Right lobe of liver (tissue), 6 donors: ENCODE measurements at regions not wholly inside any gene's neighbourhood (a gene's known extent, or its start where the extent isn't known, plus 50 kb on each side); places are given as distances from the start of the nearest gene placed in this dataset.

ENCODE experiments used
- ATAC-seq, 4 donors: fragments of 200-7000 bp; cut with Tn5 transposase; one replicate each; pipeline ENCODE4 v1.9.1; 2020; ENCODE audit warnings: mild to moderate bottlenecking in 4 of 4, moderate library complexity in 4 of 4
- DNase-seq, 3 donors: peaks; one replicate each; pipeline ENCODE4 v3.0.0-alpha.2; 2020
- H3K27ac ChIP-seq, 3 donors: fragments of 200-600 bp; one replicate each; pipeline ENCODE4 v1.8.0; 2022
- H3K27me3 ChIP-seq, 2 donors: fragments of 200-600 bp; one replicate each; pipeline ENCODE4 v1.8.0; 2022
- H3K36me3 ChIP-seq, 4 donors: fragments of 200-600 bp; sonication (generic) in 1 of 4; one replicate each; pipeline versions ENCODE4 v1.5.1 to v1.8.0; 2017 to 2022; ENCODE audit warnings: control low read depth in 1 of 4
- H3K4me1 ChIP-seq, 4 donors: fragments of 200-600 bp; sonication (generic) in 1 of 4; one replicate each; pipeline versions ENCODE4 v1.5.1 to v1.8.0; 2017 to 2022; ENCODE audit warnings: control low read depth in 1 of 4
- H3K4me3 ChIP-seq, 3 donors: fragments of 200-600 bp; one replicate each; pipeline ENCODE4 v1.8.0; 2022
- H3K9me3 ChIP-seq, 4 donors: fragments of 200-600 bp; sonication (generic) in 1 of 4; one replicate each; pipeline versions ENCODE4 v1.5.1 to v1.8.0; 2017 to 2022; ENCODE audit warnings: control low read depth in 1 of 4
- CTCF ChIP-seq, 4 donors: fragments of 200-600 bp in 3 of 4; fragments of 450-650 bp in 1 of 4; IDR thresholded peaks; one replicate each; pipeline versions ENCODE4 v1.5.1 to v1.8.0; 2016 to 2022; ENCODE audit warnings: antibody characterized with exemption in 4 of 4, mild to moderate bottlenecking in 2 of 4
- POLR2A ChIP-seq: fragments of 450-650 bp; IDR thresholded peaks from one replicate; pipeline ENCODE4 v1.6.1; 2017; ENCODE audit warnings: antibody characterized with exemption, mild to moderate bottlenecking
- WGBS: methylation state at CpG from one replicate; pipeline ENCODE4 v1.1.6; 2018; ENCODE audit warnings: low coverage, low lambda C conversion rate; ENCODE audit not compliant: insufficient coverage; ENCODE audit errors: missing lambda C conversion rate; 5-methylcytosine and 5-hydroxymethylcytosine counted together
- intact Hi-C, 2 donors: fragments of 100-400 bp; cut with DNase I; formaldehyde crosslinking; loops; one replicate each; pipeline versions ENCODE4 v1.11.2 to v1.14.1; 2022
- donor health status: DM: no; HTN: yes; CAD: no.
- donor health status: DM: no; HTN: no; CAD: no.
- donor health status: DM: no; HTN: no; CAD: no.
- donor health status: DM: no; HTN: yes; CAD: no.
- donor health status: DM: no; HTN: yes; CAD: no.

GRCh38 chr12:18850752-18851151, 112.8 kb downstream of the CAPZA3 start:
- intact Hi-C loops: no loop called here
- no peaks in the 10 kb centered on the region for H3K27me3 ChIP-seq

GRCh38 chr12:18851271-18851670, 113.4 kb downstream of the CAPZA3 start:
- H3K9me3 ChIP-seq: no peaks in the 10 kb centered on the region
- no peaks in the 10 kb centered on the region for H3K4me1 ChIP-seq
- TF ChIP-seq CTCF (IDR thresholded peaks at IDR 0.05) (no peak), POLR2A (no peak)
- WGBS: 38% methylated on average over 3 of the region's 3 CpGs
- ATAC-seq (no peak), DNase-seq (no peak)
- intact Hi-C loops: no loop called here
- H3K4me3 ChIP-seq: no peak overlapping the region
- no peak overlapping the region for H3K27ac ChIP-seq
- H3K27me3 ChIP-seq: no peaks in the 10 kb centered on the region
- no peaks in the 10 kb centered on the region for H3K36me3 ChIP-seq

More at GRCh38 chr12:18850752-18851151, 112.8 kb downstream of the CAPZA3 start:
- WGBS: 100% methylated on average over 1 of the region's 1 CpG
- DNase-seq: no peak
- no peak for ATAC-seq
- Histone ChIP-seq H3K4me3 (no peak overlapping the region), H3K4me1 (no peaks in the 10 kb centered on the region), H3K9me3 (no peaks in the 10 kb centered on the region), H3K27ac (no peak overlapping the region), H3K36me3 (no peaks in the 10 kb centered on the region)
- TF ChIP-seq CTCF (IDR thresholded peaks at IDR 0.05) (no peak), POLR2A (no peak)

- no peak overlapping the region for H3K27ac ChIP-seq
- intact Hi-C loops: no loop called here
- no peaks in the 10 kb centered on the region for H3K9me3 ChIP-seq
- ATAC-seq: no peak
- no peak for DNase-seq
- H3K36me3 ChIP-seq: no peaks in the 10 kb centered on the region
- H3K4me1 ChIP-seq: no peaks in the 10 kb centered on the region
- no peak overlapping the region for H3K4me3 ChIP-seq
- 83% methylated on average over 6 of the region's 6 CpGs for WGBS
- no peak for TF ChIP-seq POLR2A
- TF ChIP-seq CTCF (IDR thresholded peaks at IDR 0.05): no peak
- H3K27me3 ChIP-seq: no peaks in the 10 kb centered on the region
Observed at GRCh38 chr12:18853570-18854366, 115.8 kb downstream of the CAPZA3 start.

- no peaks in the 10 kb centered on the region for H3K9me3 ChIP-seq
- no peak for ATAC-seq
Observed at GRCh38 chr12:18857656-18858055, 119.7 kb downstream of the CAPZA3 start.

More at GRCh38 chr12:18857656-18858055, 119.7 kb downstream of the CAPZA3 start:
- intact Hi-C loops: no loop called here
- Histone ChIP-seq H3K4me3 (no peak overlapping the region), H3K4me1 (no peaks in the 10 kb centered on the region), H3K36me3 (no peaks in the 10 kb centered on the region), H3K27me3 (no peaks in the 10 kb centered on the region), H3K27ac (no peak overlapping the region)
- no peak for TF ChIP-seq POLR2A
- no peak for TF ChIP-seq CTCF (IDR thresholded peaks at IDR 0.05)
- DNase-seq: no peak
